ENCODE measurements at regions not wholly inside any gene's neighbourhood (a gene's known extent, or its start where the extent isn't known, plus 50 kb on each side); places are given as distances from the start of the nearest gene placed in this dataset.

DNA sequence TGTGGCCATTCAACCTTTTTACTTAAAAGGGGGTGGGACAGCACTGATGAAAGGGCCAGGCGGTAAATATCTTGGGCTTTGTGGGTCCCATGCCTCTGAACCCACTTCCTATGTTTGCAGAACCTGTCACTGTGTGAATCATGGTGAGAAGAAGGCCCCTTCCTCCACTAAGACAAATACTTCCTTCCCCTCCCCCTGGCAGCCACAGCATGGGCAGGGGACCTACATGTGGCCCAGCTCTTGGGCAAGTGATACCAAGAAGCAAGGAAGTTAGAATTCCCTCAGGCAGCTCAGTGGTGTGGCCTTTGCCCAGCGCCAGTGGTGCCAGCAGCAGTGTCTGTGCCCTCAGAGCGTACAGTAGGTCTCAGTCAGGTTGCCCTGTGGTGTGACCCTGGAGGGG, 168.6 kb downstream of the TRIM33 start:
- DNase-seq: no peak

DNA sequence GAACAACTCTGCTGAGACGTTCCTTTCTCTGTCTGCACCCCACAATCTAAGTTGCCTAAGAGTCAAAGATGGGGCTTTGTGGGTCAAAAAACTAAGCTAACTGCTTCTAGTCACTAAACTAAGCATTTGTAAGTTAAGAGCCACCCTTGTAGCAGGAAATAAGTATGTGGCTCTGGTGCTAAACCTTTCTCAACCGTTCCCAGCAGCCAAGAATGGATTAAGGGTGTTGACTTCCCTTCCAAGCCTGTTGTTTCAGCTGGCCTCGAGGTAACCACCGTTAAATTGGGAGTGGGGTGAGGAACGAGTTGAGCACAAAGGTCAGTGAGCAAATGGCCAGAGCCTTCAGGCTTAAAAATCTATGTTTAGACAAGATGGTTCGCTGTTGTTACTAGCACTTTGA, 169.1 kb downstream of the TRIM33 start:
- no peak for DNase-seq

DNA sequence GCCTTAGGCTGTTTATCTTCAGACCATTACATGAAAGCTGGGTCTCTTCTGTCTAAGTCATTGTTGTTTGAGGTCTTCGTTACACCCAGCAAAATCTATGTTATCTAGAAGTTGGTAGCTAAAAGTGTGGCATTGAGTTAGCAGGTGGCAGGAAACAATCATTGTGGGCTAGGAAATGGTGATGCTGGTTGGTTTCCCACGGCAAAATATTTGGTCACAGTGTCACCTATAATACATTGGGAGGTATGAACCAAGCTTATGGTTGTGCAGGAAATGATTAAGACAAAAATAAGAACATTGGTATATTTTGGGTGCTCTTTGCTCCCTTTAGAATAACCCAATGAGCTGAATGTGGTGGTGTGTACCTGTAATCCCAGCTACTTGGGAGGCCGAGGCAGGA, 169.7 kb downstream of the TRIM33 start:
- DNase-seq: no peak

DNA sequence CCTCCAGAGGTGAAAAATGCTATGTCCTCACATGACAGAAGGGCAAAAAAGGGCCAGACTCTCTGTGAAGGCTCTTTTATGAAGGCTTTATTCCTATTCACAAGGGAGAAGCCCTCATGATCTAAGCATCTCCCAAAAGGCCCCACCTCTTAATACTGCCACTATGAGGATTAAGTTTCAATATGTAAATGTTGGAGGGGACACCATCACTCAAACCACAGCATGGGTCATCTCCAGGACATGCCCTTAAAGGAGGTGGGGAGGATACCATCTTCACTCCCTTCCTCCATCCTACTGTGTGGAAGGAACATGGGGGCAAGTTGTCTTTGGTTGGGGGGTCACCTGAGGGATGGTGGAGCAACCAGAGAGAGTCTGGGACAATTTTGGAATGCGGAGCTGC, 170.1 kb downstream of the TRIM33 start:
- DNase-seq: no peak

DNA sequence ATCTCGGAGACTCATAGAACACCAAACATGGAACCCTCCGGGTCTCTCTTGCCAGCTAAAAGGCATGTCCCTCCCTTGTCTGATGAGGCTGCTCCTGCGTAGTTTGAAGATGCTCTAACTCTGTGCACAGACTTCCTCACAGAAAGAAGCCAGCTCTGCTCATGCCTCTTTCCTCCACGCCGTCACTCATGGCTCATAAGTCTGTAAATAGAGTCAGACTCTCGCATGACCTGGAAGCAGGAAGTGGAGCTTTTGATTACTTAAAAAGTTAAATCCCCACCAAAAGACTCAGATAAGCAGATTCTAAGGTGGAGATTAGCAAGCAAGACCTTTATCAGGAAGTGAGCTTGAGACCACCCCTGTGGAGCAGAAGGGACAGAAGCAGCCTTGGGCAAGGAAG, 171.6 kb downstream of the TRIM33 start:
- DNase-seq: no peak

DNA sequence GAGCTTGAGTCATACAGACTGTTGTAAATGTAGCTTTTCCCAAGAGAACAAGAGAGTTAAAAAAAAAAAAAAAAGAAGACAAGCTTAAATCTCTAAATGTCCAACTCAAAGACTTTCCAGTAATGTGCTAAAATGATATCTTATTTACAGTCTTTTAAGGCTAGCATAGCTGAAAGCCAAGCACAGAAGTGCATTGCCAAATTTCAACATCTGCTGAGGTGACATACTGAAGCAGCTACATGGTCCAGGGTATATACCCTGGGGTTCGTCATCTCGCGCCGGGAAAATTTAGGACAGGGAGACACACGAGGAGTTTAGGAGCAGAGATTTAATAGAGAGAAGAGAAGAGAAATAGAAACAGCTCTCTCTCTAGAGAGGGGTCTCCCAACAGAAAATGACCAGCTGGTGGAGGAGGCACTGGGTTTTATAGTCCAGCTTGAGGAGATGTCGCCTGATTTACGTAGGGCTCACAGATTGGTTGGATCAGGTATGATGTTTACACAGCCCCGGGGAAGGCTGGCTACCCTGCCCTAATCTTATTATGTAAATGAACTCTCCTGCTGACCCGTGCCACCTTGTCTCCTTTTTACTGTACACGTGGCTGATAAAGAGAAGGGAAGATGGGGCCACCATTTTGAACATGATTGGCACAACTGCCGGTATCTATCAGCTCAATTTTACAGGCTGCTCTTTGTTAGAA, 172.7 kb downstream of the TRIM33 start:
- no peak for DNase-seq

DNA sequence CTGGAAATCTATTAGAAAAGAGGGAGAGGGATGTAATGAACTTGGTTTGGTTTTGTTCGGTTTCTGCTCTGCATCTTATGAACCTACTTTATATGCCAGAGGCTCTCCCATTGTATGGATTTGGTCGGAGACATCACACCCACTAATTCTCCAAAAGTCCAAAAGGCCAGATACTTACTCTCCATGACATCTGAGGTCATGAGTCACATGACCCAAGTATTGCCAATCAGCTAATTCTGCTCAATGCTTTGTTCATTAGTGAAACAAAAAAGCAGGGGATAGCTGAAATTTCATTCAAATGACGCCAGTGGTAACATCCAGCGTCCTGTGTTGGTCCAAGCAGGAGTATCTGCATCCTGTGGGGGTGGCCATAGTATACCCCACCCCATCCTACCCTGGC, 173.6 kb downstream of the TRIM33 start:
- DNase-seq: no peak

DNA sequence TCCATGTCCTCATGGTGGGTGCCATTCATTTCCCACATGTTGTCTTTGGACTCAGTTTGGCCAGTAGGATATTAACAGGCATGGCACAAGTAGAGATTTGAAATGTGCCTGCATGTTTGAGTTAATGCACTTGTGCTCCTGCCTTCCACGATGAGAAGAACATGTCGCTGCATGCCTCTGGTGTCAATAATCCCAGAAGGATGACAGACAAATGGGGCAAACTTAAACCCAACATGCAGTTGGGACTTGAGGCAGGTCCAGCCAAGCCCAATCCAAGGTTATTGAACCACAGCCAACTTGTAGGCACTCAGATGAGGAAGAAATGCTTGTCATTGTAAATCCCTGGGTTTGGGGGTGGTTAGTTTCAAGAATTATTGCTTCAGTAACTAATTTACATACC, 174.6 kb downstream of the TRIM33 start:
- no peak for DNase-seq

DNA sequence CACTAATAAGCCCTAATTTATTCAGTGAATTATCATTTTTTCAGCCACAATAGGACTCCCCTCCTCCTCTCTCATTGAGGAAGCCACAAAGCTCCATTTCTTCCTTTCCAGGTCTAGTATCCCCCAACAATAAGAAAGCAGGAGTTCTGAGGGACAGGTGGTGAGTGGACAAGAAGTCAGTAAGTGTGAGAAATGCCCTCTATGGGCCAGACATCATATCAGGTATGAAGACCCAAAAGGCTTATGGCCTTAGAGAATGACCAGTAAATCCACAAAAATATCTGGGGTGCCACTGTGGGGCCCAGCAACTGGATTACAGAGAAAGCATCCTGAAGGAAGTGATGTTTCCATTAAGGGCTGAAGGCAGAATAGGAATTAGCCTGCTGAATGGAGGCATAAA, 175.7 kb downstream of the TRIM33 start:
- no peak for DNase-seq

DNA sequence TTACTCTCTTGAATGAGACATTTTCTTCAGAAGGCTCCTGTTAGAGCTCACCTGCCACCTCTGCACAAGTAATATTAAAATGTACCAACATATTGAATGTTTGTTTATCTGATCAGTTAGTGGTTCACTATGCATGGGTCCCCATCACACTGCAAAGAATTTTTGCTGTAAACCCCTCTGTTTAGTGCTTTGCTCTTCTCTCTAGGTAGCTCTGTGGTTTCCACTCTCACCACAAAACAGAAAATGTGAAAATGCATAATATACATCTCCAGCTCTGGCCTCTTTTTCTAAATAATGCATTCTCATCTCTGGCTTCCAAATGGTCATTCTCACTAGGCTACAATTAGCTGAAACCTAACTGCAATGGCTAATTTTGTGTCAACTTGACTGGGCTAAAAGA, 176.7 kb downstream of the TRIM33 start:
- no peak for DNase-seq

DNA sequence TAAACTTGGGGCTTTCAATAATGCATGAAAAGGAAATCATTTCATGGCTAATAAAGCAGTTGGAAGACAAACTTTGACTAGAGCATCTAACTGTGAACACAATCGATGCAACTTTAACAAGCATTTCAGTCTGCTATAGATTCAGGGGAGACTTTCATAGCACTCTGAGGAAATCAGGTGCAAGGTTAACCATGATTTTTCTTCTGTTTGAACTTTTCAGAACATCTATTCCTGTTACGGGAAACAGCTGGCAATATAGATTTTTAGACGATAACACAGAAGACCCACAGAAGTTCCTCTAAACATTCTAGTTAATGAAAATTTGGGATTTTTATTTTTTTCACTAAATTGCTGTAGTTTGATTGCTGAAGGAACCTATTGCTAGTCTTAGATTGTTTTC, 177.3 kb downstream of the TRIM33 start:
- DNase-seq: no peak

DNA sequence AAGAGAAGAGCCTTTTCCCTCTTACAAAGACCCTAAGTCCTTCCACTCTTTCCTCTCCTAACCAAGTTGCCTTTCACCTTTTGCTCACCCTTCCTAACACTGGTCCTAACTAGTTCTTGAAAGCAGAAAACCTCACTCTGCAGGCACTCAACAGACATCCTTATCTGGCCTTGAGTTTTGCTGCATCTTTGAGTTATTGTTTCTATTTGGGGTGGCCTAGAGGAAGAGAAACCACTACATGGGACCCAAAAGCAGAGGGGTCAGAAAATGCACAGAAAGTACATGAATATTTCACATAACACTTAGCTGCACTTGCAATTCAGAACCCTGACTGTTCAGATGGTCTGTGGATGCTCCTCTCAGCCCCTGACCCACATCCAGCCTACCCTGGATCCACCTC, 178.3 kb upstream of the SYT6 start:
- DNase-seq: no peak

DNA sequence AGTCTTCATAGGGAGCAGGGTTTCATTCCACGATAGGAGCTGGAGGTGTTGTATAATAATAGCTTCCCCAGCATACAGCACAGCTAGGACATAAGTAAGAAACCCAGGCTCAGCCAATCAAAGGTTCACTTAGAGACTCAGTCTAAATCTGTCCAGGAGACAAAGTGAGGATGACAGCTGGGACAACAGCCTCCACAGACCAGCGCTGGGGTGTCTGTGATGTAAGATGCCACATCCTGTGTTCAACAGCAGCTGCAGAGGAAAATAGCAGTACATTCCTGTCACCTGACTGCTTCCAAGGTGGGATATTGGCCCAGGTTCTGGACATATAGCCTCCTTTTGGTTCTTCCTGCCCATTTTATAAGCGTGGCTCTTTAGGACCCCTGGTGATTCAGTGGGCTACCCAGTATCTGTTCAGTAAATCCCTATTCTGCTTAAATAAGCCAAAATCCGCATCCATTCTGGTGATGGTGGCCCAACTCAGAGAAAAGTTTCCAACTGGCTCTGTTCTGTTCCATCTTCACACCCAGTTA, 176.8 kb upstream of the SYT6 start:
- no peak for DNase-seq

DNA sequence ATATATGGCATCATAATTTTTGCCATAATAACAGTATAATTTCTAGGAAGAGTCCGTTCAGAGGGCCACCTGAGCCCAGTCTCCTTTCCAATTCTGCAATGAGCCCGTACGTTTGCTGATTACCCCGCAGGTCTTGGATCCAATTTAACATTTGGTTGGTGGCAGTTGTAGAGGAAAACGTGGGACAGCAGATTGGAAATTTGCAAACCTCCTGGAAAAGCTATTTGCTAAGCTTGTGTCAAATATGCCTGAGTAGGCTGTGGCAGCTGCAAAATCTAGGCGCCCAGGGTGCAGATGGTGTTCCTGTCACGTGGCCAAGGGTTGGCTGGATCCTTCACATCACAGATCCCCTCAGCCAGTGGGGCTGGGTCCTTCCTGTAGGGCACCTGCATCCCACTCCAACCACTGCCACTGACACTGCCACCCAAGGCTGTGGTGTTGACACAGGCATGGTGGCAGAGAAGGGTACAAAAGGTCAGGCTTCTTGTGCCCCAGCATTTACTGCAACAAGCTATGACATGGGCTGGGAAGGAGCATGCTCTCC, 174.8 kb upstream of the SYT6 start:
- DNase-seq: no peak

DNA sequence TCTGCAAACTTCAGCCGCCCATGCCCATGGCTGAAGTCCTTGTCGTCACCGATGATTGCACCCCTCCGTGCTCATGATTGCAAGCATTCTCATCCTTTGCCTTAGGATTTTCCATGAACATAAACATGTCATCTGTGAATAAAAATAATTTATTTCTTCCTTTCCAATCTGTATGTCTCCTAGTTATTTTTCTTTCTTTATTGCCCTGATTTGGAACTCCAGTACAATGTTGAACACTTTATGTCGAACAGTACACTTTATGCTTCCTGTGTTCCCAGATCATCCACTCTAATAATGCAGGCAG, 170.9 kb upstream of the SYT6 start:
- DNase-seq: no peak

DNA sequence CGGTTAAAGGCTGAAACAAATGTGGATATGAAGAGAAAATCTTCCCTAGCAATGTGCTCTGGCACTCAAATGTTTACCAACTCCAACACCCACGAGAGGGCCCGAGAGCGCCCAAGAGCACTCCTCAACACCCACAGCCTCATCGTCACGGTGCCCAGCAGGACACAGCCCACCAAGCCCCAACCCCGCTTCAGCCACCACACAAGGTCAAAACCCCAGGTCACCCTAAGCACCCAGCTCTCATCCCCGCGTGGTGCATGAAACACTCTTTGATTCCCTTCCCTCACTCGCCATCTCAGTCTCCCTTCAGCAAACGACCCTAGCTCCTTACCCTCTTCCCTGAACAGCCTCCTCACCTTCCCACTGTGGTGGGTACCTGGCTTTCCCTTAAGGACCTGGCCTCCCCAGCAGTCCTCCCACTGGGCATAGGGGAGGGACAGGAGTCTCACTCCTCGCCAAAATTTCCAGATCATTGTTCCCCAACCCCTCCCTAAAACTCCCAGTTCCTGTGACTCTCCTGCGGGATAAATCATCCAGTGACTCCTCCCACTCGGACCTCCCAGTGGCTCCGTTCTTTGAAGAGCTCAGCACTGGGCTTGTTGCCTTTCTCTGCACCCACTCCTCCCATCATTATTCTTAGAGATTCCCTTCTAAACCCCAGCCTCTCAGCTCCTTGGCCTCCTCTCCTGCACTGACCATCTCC, 170.4 kb upstream of the SYT6 start:
- DNase-seq: no peak

DNA sequence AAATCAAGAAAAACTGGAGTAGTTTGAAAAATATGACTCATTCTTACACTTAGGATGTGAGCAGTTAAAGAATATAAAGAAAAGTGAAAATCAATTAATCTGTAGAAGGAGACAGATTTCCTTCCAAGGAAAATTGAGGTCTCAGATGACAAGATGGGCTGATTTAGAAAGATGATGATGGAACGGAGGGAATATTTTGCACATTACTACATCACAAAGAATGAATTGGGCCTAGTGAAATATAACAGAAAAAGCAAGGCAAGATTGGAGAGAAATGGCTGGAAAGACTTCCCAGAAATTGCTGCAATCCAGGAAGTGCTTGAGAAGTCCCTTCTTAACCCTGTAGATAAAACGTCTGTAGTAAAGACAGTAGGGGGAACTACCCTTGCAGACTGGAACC, 169.1 kb upstream of the SYT6 start:
- no peak for DNase-seq

DNA sequence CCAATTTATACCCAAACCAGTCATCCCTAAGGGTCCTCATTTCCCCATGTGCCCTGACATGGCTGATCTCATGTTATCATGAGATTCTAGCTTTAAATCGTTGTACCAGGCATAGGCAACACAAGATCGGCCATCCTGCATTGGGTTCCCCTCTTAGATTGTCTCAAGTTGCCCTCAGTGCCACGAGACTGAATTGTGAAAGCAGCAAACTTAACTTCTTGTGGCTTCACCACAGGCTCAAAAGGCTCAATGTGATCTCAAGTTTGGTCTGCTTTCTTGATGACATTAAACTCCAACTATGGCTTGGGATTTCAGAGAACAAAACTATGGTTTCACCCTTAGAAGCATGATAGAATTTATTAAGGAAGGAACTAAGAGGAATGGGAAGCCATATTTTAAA, 168.5 kb upstream of the SYT6 start:
- no peak for DNase-seq

DNA sequence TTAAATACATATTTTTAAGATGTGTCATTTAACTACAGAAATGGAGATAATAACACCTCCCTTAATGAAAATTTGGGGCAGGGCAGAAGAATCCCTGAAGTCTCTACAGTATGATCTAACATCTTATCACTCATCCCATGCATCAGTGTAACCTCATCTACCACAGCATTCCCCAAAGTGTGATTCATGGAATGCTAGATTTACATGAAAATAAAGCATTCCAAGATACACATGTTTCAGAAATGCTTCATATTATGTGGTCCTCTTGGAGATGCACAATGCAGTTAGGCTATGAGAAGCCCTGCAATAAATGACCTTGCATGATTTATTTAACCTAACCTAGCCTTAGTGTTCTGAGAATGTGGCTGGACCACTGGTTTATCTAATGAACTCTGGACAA, 166.9 kb upstream of the SYT6 start:
- no peak for DNase-seq

DNA sequence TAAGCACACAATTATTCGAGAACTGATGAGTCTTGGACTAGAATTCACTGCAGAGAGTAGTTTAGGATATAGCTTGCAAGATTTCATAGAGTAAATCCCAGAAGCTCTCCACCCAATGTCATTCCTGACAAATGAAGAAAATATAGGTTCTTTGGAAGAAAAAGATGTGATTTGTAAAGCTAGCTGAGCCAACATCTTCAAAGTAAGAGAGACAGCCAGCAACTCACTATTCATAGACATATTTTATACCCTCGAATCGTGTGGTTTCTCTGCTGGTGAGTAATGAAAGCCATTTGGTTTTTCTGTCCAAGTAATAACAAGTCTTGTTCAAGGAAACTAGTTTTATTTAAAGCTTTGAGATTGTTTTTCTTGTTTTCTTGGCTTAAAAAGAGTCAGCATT, 165.7 kb upstream of the SYT6 start:
- DNase-seq: no peak

DNA sequence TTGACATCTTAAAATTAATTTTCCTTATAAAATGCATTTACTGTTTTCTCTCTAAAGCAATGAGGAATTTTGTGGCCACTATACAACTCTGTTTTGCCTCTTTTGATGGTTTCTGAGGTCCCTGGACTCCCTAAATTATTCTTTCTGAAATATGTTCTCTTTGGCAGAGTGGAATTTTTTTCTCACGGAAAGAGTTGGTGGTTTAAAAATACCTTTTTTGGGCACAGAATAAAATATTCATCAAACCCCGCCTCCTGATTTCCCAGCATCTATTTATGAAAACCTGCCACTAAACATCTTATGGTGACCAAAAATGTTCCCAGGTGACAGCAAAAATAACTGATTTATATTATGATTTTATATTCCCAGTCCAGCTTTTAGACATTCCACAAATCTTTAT, 165.3 kb upstream of the SYT6 start:
- no peak for DNase-seq

DNA sequence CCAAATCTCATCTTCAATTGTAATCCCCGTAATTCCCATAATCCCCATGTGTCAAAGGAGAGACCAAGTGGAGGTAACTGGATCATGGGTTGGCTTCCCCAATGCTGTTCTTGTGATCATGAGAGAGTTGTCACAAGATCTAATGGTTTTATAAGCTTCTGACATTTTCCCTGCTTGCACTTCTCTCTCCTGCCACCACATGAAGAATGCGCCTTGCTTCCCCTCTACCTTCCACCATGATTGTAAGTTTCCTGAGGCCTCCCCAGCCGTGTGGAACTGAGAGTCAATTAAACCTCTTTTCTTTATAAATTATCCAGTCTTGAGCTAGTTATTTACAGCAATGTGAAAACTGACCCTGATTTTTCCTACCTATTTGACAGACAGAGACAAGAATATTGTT, 162.5 kb upstream of the SYT6 start:
- no peak for DNase-seq

DNA sequence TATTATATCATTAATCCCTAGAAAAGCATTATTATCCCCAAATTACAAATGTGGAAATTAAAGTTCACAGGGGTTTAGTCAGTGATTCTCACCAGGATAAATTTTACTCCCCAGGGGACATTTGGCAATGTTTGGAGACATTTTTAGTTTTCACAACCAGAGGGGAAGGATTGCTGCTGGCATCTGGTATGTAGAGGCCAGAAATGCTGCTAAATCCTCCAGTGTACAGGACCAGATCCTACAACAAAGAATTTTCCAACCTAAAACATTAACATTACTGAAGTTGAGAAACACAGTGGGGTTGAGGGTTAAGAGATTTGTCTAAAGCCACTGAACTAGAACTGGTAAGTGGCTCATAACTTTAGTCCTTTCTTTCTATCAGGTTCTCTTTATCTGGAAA, 162.0 kb upstream of the SYT6 start:
- no peak for DNase-seq

DNA sequence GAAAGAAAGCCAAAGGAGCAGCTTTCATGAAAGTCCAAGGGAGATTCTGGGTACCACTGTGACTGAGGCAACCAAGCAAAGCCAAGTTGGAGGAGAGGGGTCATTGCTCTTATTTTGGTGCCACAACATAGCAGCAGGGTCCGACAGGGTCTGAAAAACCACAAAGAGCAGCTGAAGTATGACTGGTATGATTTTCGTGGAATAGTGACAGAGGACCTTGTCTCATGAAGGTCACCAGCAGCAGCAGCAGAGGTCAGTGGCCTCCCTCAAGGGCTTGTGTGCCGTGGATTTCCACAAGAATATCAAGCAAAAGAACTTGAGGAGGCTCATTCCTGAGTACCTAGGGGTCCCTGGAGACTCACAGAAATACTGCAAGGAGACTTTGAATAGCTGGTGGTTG, 160.9 kb upstream of the SYT6 start:
- no peak for DNase-seq

DNA sequence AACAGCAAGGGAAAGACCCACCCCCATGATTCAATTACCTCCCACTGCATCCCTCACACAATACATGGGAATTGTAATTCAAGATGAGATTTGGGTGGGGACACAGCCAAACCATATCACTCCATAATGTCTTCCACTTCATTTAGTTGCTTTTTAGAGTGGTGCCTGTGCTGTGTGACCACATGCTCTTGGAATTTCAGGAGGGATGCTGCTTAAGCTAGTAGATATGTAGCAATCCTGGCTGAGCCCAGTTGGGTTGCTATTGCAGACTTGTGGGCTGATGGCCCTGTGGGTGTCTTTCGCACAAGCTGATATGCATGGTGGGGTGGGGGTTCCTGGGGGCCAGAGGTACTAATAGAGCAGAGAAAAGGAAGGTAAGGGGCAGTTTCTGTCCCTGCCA, 160.4 kb upstream of the SYT6 start:
- DNase-seq: no peak

Measured in NCI-H526 (cell line).